ENCODE measurements at regions not wholly inside any gene's neighbourhood (a gene's known extent, or its start where the extent isn't known, plus 50 kb on each side); places are given as distances from the start of the nearest gene placed in this dataset.

GRCh38 chr2:568639-569235, 108.5 kb downstream of the TMEM18 start:
- Histone ChIP-seq H3K4me1 (ENCODE audit: control insufficient read depth, extremely low read depth, insufficient read depth, low read length) (no peaks in the 10 kb centered on the region), H3K4me3 (replicated peaks in 1 of 3; ENCODE audit: insufficient read depth in 1 of 3, low read depth in 1 of 3, low read length in 3 of 3) (no peak overlapping the region), H3K27me3 (ENCODE audit: control insufficient read depth in 2 of 2, insufficient read depth in 2 of 2, low read length in 2 of 2) (no peaks in the 10 kb centered on the region), H3K27ac (ENCODE audit: insufficient read depth, low read depth, low read length) (no peak overlapping the region), H3K9me1 (replicated peaks; ENCODE audit: control insufficient read depth, extremely low read depth, insufficient read depth, low read length) (no peaks in the 10 kb centered on the region), H3K9ac (replicated peaks; ENCODE audit: extremely low read depth, insufficient read depth, low read length) (no peak overlapping the region), H3K36me3 (ENCODE audit: control insufficient read depth in 2 of 2, extremely low read depth in 1 of 2, insufficient read depth in 2 of 2, low read length in 2 of 2) (no peaks in the 10 kb centered on the region), H3K4me2 (ENCODE audit: insufficient read depth, low read length) (no peak overlapping the region), H3K79me2 (ENCODE audit: control insufficient read depth, insufficient read depth, low read length) (no peaks in the 10 kb centered on the region), H3K9me3 (replicated peaks; ENCODE audit: control insufficient read depth, insufficient read depth, low read length) (peaks cover 6% of the 10 kb centered on the region), H2AFZ (ENCODE audit: low read depth, low read length) (no peak overlapping the region), H4K20me1 (replicated peaks; ENCODE audit: control insufficient read depth, extremely low read depth, insufficient read depth, low read length) (no peaks in the 10 kb centered on the region)
- FAIRE-seq (no peak), DNase-seq (ENCODE audit: low read depth, low spot score) (no peak)
- dilution Hi-C loops (cut with MboI; ENCODE audit: extremely low pct_ligation_motif_present, low sequenced_read_pairs) = no loop called here
- intact Hi-C loops (cut with micrococcal nuclease) = no loop called here
- POLR2A ChIA-PET = no interaction called here
- no TSS peak for BruUV-seq (replicated peaks)
- CTCF ChIA-PET = no interaction called here
- TF ChIP-seq CTCF (IDR thresholded peaks at IDR 0.05; ENCODE audit: extremely low read depth in 1 of 2, insufficient read depth in 1 of 2, low read depth in 1 of 2, low read length in 2 of 2) = no peak
- no peak for TF ChIP-seq FOS (IDR thresholded peaks at IDR 0.05; ENCODE audit: borderline replicate concordance, insufficient read depth, low read length)
- TF ChIP-seq MAX (IDR thresholded peaks at IDR 0.05; ENCODE audit: insufficient read depth, insufficient read length) = no peak
- no peak for TF ChIP-seq GATA2 (IDR thresholded peaks at IDR 0.05; ENCODE audit: insufficient read depth, insufficient read length, low read depth, low read length)
- no peak for TF ChIP-seq POLR2AphosphoS5 (IDR thresholded peaks at IDR 0.05; ENCODE audit: insufficient read depth, low read depth, low read length)
- no peak for TF ChIP-seq MYC (IDR thresholded peaks at IDR 0.05; ENCODE audit: low read depth, low read length)

Measured in endothelial cell of umbilical vein (primary cell).